SK-N-SH (cell line): ENCODE measurements at regions not wholly inside any gene's neighbourhood (a gene's known extent, or its start where the extent isn't known, plus 50 kb on each side); places are given as distances from the start of the nearest gene placed in this dataset.

Source experiments
- CTCF ChIA-PET: fragments of 300-600, 350-600 bp; formaldehyde crosslinking; extraction: SDS; loops from one replicate; lab custom pipeline; 2021; lab: Yijun Ruan, JAX
- POLR2A ChIA-PET: fragments of 350-600 bp; sonication (Branson Sonifier 250); formaldehyde crosslinking; extraction: SDS; loops from one replicate; lab custom pipeline; 2020; ENCODE audit warnings: antibody characterized with exemption, inconsistent platforms; lab: Yijun Ruan, JAX
- DNase-seq: peaks from one replicate; pipeline ENCODE4 v3.0.0; 2012
- H2AFZ ChIP-seq: fragments of 200-600 bp; sonication (generic); 2 replicates; pipeline ENCODE4 v1.8.1; 2016; ENCODE audit warnings: antibody characterized with exemption, mild to moderate bottlenecking, low read depth
- H3F3A ChIP-seq: fragments of 200-600 bp; sonication (generic); replicated peaks from 2 replicates; pipeline ENCODE3; 2016; ENCODE audit warnings: antibody characterized with exemption, mild to moderate bottlenecking; ENCODE audit not compliant: insufficient read depth
- H3K27ac ChIP-seq, 2 experiments: fragments of 200-500 bp in 1 of 2; fragments of 200-600 bp in 1 of 2; sonication (Bioruptor generic) in 1 of 2; sonication (generic), shearing (Covaris generic) in 1 of 2; 2 replicates each; pipeline versions ENCODE4 v1.5.1 to v1.6.1; 2014 to 2016; ENCODE audit warnings: low read depth in 2 of 2, inconsistent platforms in 1 of 2, low read length in 1 of 2, mild to moderate bottlenecking in 1 of 2, mixed read lengths in 1 of 2
- H3K27me3 ChIP-seq: fragments of 200-600 bp; sonication (generic), shearing (Covaris generic); 2 replicates; pipeline ENCODE4 v1.6.1; 2016; ENCODE audit warnings: mixed run types; ENCODE audit not compliant: insufficient read depth
- H3K36me3 ChIP-seq, 2 experiments: fragments of 200-500 bp in 1 of 2; fragments of 200-600 bp in 1 of 2; sonication (Bioruptor generic) in 1 of 2; sonication (generic) in 1 of 2; replicated peaks in 1 of 2; 2 replicates each; pipeline versions ENCODE3 to v1.5.1; 2014 to 2016; ENCODE audit warnings: low read length in 1 of 2, mild to moderate bottlenecking in 1 of 2; ENCODE audit not compliant: insufficient read depth in 2 of 2, control insufficient read depth in 1 of 2
- H3K4me1 ChIP-seq, 2 experiments: fragments of 200-500 bp in 1 of 2; fragments of 200-600 bp in 1 of 2; sonication (Bioruptor generic) in 1 of 2; sonication (generic), shearing (Covaris generic) in 1 of 2; 2 replicates each; pipeline versions ENCODE4 v1.5.1 to v1.6.1; 2014 to 2016; ENCODE audit warnings: low read depth in 1 of 2, low read length in 1 of 2, mixed run types in 1 of 2; ENCODE audit not compliant: insufficient read depth in 2 of 2, control insufficient read depth in 1 of 2
- H3K4me2 ChIP-seq: fragments of 200-600 bp; sonication (generic), shearing (Covaris generic); 2 replicates; pipeline ENCODE4 v1.6.1; 2017; ENCODE audit warnings: mixed run types
- H3K4me3 ChIP-seq, 2 experiments: fragments of 200-500 bp in 1 of 2; fragments of 200-600 bp in 1 of 2; sonication (Bioruptor generic) in 1 of 2; sonication (generic), shearing (Covaris generic) in 1 of 2; 2 replicates each; pipeline versions ENCODE4 v1.5.1 to v1.8.1; 2014 to 2016; ENCODE audit warnings: low read depth in 2 of 2, inconsistent platforms in 1 of 2, low read length in 1 of 2, mild to moderate bottlenecking in 1 of 2, mixed read lengths in 1 of 2, moderate library complexity in 1 of 2
- H3K79me2 ChIP-seq: fragments of 200-600 bp; sonication (generic); 2 replicates; pipeline ENCODE4 v1.8.1; 2017; ENCODE audit warnings: mild to moderate bottlenecking; ENCODE audit not compliant: insufficient read depth
- H3K9ac ChIP-seq: fragments of 200-600 bp; sonication (generic); 2 replicates; pipeline ENCODE4 v1.6.1; 2017; ENCODE audit warnings: mixed run types
- H3K9me2 ChIP-seq: fragments of 200-600 bp; sonication (generic); 2 replicates; pipeline ENCODE4 v1.6.1; 2017; ENCODE audit warnings: mixed run types
- H3K9me3 ChIP-seq: fragments of 200-600 bp; sonication (generic); 2 replicates; pipeline ENCODE4 v1.6.1; 2017; ENCODE audit warnings: mixed run types, mild to moderate bottlenecking, moderate library complexity
- H4K20me1 ChIP-seq: fragments of 200-600 bp; sonication (generic); 2 replicates; pipeline ENCODE4 v1.6.1; 2017; ENCODE audit warnings: mild to moderate bottlenecking, mixed run types; ENCODE audit not compliant: insufficient read depth
- CHD2 ChIP-seq: fragments of 150-350 bp; IDR thresholded peaks from 2 replicates; pipeline ENCODE4 v1.6.1; 2018; ENCODE audit warnings: low read length; ENCODE audit not compliant: partially characterized antibody
- CTCF ChIP-seq: fragments of 200-600 bp; sonication (generic); IDR thresholded peaks from 2 replicates; pipeline ENCODE4 v1.6.1; 2017; ENCODE audit warnings: antibody characterized with exemption, mild to moderate bottlenecking, moderate library complexity
- ELF1 ChIP-seq: IDR thresholded peaks from 2 replicates; pipeline ENCODE4 v1.4.0; 2012
- FOSL2 ChIP-seq: IDR thresholded peaks from 2 replicates; pipeline ENCODE4 v1.4.0; 2012; ENCODE audit warnings: low read depth, mild to moderate bottlenecking, moderate library complexity, borderline replicate concordance
- FOXJ3 ChIP-seq: sonication (generic); formaldehyde crosslinking; IDR thresholded peaks from 2 replicates; pipeline ENCODE4 v1.5.1; 2020; ENCODE audit warnings: mild to moderate bottlenecking, missing genetic modification reagents
- FOXM1 ChIP-seq: IDR thresholded peaks from 2 replicates; pipeline ENCODE4 v1.4.0; 2012; ENCODE audit warnings: low read depth, mild to moderate bottlenecking
- JUND ChIP-seq: IDR thresholded peaks from 2 replicates; pipeline ENCODE4 v1.4.0; 2012
- MAX ChIP-seq: IDR thresholded peaks from 2 replicates; pipeline ENCODE4 v1.4.0; 2012; ENCODE audit warnings: low read depth
- MXI1 ChIP-seq: IDR thresholded peaks from 2 replicates; pipeline ENCODE4 v1.6.1; 2012; ENCODE audit warnings: mild to moderate bottlenecking, low read depth, low read length, improper control_type of control experiment
- NRF1 ChIP-seq: IDR thresholded peaks from 2 replicates; pipeline ENCODE4 v1.6.1; 2012; ENCODE audit warnings: low read depth, mild to moderate bottlenecking, low read length
- RAD21 ChIP-seq: IDR thresholded peaks from 2 replicates; pipeline ENCODE4 v1.6.1; 2012; ENCODE audit warnings: mild to moderate bottlenecking, low read length
- RCOR1 ChIP-seq: fragments of 150-350 bp; IDR thresholded peaks from 2 replicates; pipeline ENCODE4 v1.6.1; 2017; ENCODE audit warnings: antibody characterized with exemption, low read length
- RFX5 ChIP-seq: IDR thresholded peaks from 2 replicates; pipeline ENCODE4 v1.6.1; 2012; ENCODE audit warnings: mild to moderate bottlenecking, improper control_type of control experiment, low read length
- SIN3A ChIP-seq: IDR thresholded peaks from 2 replicates; pipeline ENCODE4 v1.6.1; 2012; ENCODE audit warnings: low read depth, mild to moderate bottlenecking, low read length, moderate library complexity, borderline replicate concordance
- SMC3 ChIP-seq: IDR thresholded peaks from 2 replicates; pipeline ENCODE4 v1.6.1; 2012; ENCODE audit warnings: low read depth, low read length, improper control_type of control experiment
- TAF1 ChIP-seq: IDR thresholded peaks from 2 replicates; pipeline ENCODE4 v1.6.1; 2012; ENCODE audit warnings: low read depth, mild to moderate bottlenecking, low read length, moderate library complexity, borderline replicate concordance
- TCF12 ChIP-seq: IDR thresholded peaks from 2 replicates; pipeline ENCODE4 v1.4.0; 2012
- TEAD4 ChIP-seq: IDR thresholded peaks from 2 replicates; pipeline ENCODE4 v1.4.0; 2012; ENCODE audit warnings: mild to moderate bottlenecking, borderline replicate concordance; ENCODE audit not compliant: insufficient read depth
- USF1 ChIP-seq: IDR thresholded peaks from 2 replicates; pipeline ENCODE4 v1.4.0; 2012; ENCODE audit warnings: low read depth, borderline replicate concordance
- ZBTB33 ChIP-seq: IDR thresholded peaks from 2 replicates; pipeline ENCODE4 v1.4.0; 2012; ENCODE audit warnings: low read depth, borderline replicate concordance
- WGBS: methylation state at CpG from one replicate; pipeline ENCODE4 v1.1.6; 2017; ENCODE audit warnings: low lambda C conversion rate; 5-methylcytosine and 5-hydroxymethylcytosine counted together

- no peak for TF ChIP-seq RFX5
- TF ChIP-seq ELF1: no peak
These were observed 280.6 kb downstream of the CALCRL start (continued) for GRCh38 chr2:187167491-187167890.

- Histone ChIP-seq H3K9me3 (no peaks in the 10 kb centered on the region), H3F3A (no peaks in the 10 kb centered on the region), H2AFZ (no peak overlapping the region), H3K9me2 (no peaks in the 10 kb centered on the region), H3K27me3 (no peaks in the 10 kb centered on the region), H3K79me2 (no peaks in the 10 kb centered on the region), H3K36me3 (no peaks in the 10 kb centered on the region), H3K27ac (no peak overlapping the region), H4K20me1 (no peaks in the 10 kb centered on the region), H3K4me2 (no peak overlapping the region), H3K4me3 (no peak overlapping the region)
- POLR2A ChIA-PET: no interaction called here
- 24% methylated on average over 1 of the region's 1 CpG for WGBS
- TF ChIP-seq FOXM1: no peak
- no peak for TF ChIP-seq RAD21
- TF ChIP-seq NRF1: no peak
- no peak for TF ChIP-seq CTCF
- TF ChIP-seq ELF1: no peak
- TF ChIP-seq FOXJ3 (CRISPR knock-in tag): no peak
- no peak for TF ChIP-seq SMC3
- TF ChIP-seq TAF1: no peak
- no peak for TF ChIP-seq TEAD4
- TF ChIP-seq MXI1: no peak
- TF ChIP-seq USF1: no peak
- TF ChIP-seq, all 33 proteins: peak for 0
- Histone ChIP-seq H3K9ac (no peak overlapping the region), H3K4me1 (no peaks in the 10 kb centered on the region; a peak in 1 of 4 replicates)
- CTCF ChIA-PET: interaction anchor here (0.7 to 1.8 kb wide), 3 partner anchors 10 to 303 kb away, joined by 3 to 5 read pairs (median 3); no protein-coding TSS in a partner anchor
- DNase-seq: no peak
These were observed 282.0 kb downstream of the CALCRL start for GRCh38 chr2:187165936-187166610.

GRCh38 chr2:187158452-187158851, 289.6 kb downstream of the CALCRL start:
- H2AFZ ChIP-seq: 0 out of 2 replicates have a peak overlapping the region, but pooled peaks have one; percentile 18
- CTCF ChIA-PET: no interaction called here

More at GRCh38 chr2:187158452-187158851, 289.6 kb downstream of the CALCRL start:
- no peaks in the 10 kb centered on the region for H3K36me3 ChIP-seq
- DNase-seq: no peak
- H3K9me3 ChIP-seq: peaks cover 10% of the 10 kb centered on the region; the same call in 1 of the 2 replicates
- no peak overlapping the region for H3K4me3 ChIP-seq
- H3K27me3 ChIP-seq: no peaks in the 10 kb centered on the region
- H3K79me2 ChIP-seq: no peaks in the 10 kb centered on the region
- H3K4me2 ChIP-seq: no peak overlapping the region
- WGBS: 31% methylated on average over 3 of the region's 3 CpGs
- no peaks in the 10 kb centered on the region for H3F3A ChIP-seq
- POLR2A ChIA-PET: no interaction called here
- H3K9ac ChIP-seq: no peak overlapping the region
- H3K4me1 ChIP-seq: no peaks in the 10 kb centered on the region
- no peak overlapping the region for H3K27ac ChIP-seq
- H4K20me1 ChIP-seq: no peaks in the 10 kb centered on the region
- TF ChIP-seq SIN3A (no peak), ZBTB33 (no peak), MAX (no peak), TCF12 (no peak), JUND (no peak), ELF1 (no peak), RCOR1 (no peak), FOSL2 (no peak), RFX5 (no peak), CHD2 (no peak), TAF1 (no peak)
- H3K9me2 ChIP-seq: no peaks in the 10 kb centered on the region
